ENCODE measurements at regions not wholly inside any gene's neighbourhood (a gene's known extent, or its start where the extent isn't known, plus 50 kb on each side); places are given as distances from the start of the nearest gene placed in this dataset.
"Not testable (repeated sequence)": the region's sequence is repeated elsewhere in the genome, so short reads cannot be mapped to it uniquely, and the experiment has no call there.

- not testable (repeated sequence) for H3K27ac ChIP-seq, H3K9me3 ChIP-seq, H3K4me3 ChIP-seq, H3K4me1 ChIP-seq, DNase-seq, H3K36me3 ChIP-seq, H3K27me3 ChIP-seq
Observed at GRCh38 chr6:86872810-86873209, 64.5 kb upstream of the HTR1E start.

- no peaks in the 10 kb centered on the region for H3K27me3 ChIP-seq
- H3K36me3 ChIP-seq = no peaks in the 10 kb centered on the region
- no peaks in the 10 kb centered on the region for H3K4me1 ChIP-seq
- no peak for DNase-seq
- H3K27ac ChIP-seq = no peak overlapping the region
- no peak for TF ChIP-seq CTCF (IDR thresholded peaks at IDR 0.05)
- no peak for TF ChIP-seq POLR2A (IDR thresholded peaks at IDR 0.05)
- H3K9me3 ChIP-seq = no peaks in the 10 kb centered on the region
- H3K4me3 ChIP-seq = no peak overlapping the region
Observed at GRCh38 chr6:86871681-86872080, 65.6 kb upstream of the HTR1E start.

- H3K9me3 ChIP-seq = no peaks in the 10 kb centered on the region
Observed at GRCh38 chr6:86869500-86869899, 67.8 kb upstream of the HTR1E start.

GRCh38 chr6:86859513-86859912 lies 77.8 kb upstream of the HTR1E start:
- TF ChIP-seq POLR2A (IDR thresholded peaks at IDR 0.05) (no peak), CTCF (IDR thresholded peaks at IDR 0.05) (no peak)
- H3K4me3 ChIP-seq = no peak overlapping the region
- no peaks in the 10 kb centered on the region for H3K36me3 ChIP-seq
- no peak overlapping the region for H3K27ac ChIP-seq
- H3K27me3 ChIP-seq = no peaks in the 10 kb centered on the region
- H3K4me1 ChIP-seq = no peaks in the 10 kb centered on the region
- H3K9me3 ChIP-seq = no peaks in the 10 kb centered on the region
- DNase-seq = no peak

More at GRCh38 chr6:86869500-86869899, 67.8 kb upstream of the HTR1E start:
- no peak for DNase-seq
- Histone ChIP-seq H3K36me3 (no peaks in the 10 kb centered on the region), H3K27me3 (no peaks in the 10 kb centered on the region), H3K4me3 (no peak overlapping the region), H3K27ac (no peak overlapping the region), H3K4me1 (no peaks in the 10 kb centered on the region)
- TF ChIP-seq POLR2A (IDR thresholded peaks at IDR 0.05) = no peak
- TF ChIP-seq CTCF (IDR thresholded peaks at IDR 0.05) = no peak

GRCh38 chr6:86858970-86859369 lies 78.4 kb upstream of the HTR1E start:
- DNase-seq = no peak
- TF ChIP-seq POLR2A (IDR thresholded peaks at IDR 0.05) (no peak), CTCF (IDR thresholded peaks at IDR 0.05) (no peak)
- no peak overlapping the region for H3K27ac ChIP-seq
- H3K36me3 ChIP-seq = no peaks in the 10 kb centered on the region
- no peaks in the 10 kb centered on the region for H3K9me3 ChIP-seq
- no peaks in the 10 kb centered on the region for H3K4me1 ChIP-seq
- H3K4me3 ChIP-seq = no peak overlapping the region
- no peaks in the 10 kb centered on the region for H3K27me3 ChIP-seq

- no peak overlapping the region for H3K4me3 ChIP-seq
- no peaks in the 10 kb centered on the region for H3K4me1 ChIP-seq
- TF ChIP-seq CTCF (IDR thresholded peaks at IDR 0.05) (no peak), POLR2A (IDR thresholded peaks at IDR 0.05) (no peak)
- no peaks in the 10 kb centered on the region for H3K9me3 ChIP-seq
- H3K36me3 ChIP-seq = no peaks in the 10 kb centered on the region
- DNase-seq = no peak
- no peak overlapping the region for H3K27ac ChIP-seq
- no peaks in the 10 kb centered on the region for H3K27me3 ChIP-seq
Observed at GRCh38 chr6:86857783-86858182, 79.5 kb upstream of the HTR1E start.
